Adrenal gland (tissue), 5 donors: ENCODE measurements at regions not wholly inside any gene's neighbourhood (a gene's known extent, or its start where the extent isn't known, plus 50 kb on each side); places are given as distances from the start of the nearest gene placed in this dataset.

Source experiments
- POLR2A ChIP-seq, 2 donors: fragments of 450-650 bp; IDR thresholded peaks; one replicate each; pipeline ENCODE4 v1.6.1; 2017; ENCODE audit warnings: antibody characterized with exemption in 2 of 2, mild to moderate bottlenecking in 2 of 2, moderate library complexity in 1 of 2
- TF ChIP-seq, protein P1 (sequence below), 6 experiments: fragments of 450-650 bp in 4 of 6; fragments of 200-600 bp in 2 of 6; sonication (generic) in 1 of 6; IDR thresholded peaks; 1 replicate in 5 of 6; 2 replicates in 1 of 6; pipeline versions ENCODE4 v1.5.1 to v1.8.0; 2016 to 2021; ENCODE audit warnings: antibody characterized with exemption in 6 of 6, mild to moderate bottlenecking in 2 of 6, moderate library complexity in 1 of 6
- donor health status: DM: no; HTN: no; CAD: no.

DNA sequence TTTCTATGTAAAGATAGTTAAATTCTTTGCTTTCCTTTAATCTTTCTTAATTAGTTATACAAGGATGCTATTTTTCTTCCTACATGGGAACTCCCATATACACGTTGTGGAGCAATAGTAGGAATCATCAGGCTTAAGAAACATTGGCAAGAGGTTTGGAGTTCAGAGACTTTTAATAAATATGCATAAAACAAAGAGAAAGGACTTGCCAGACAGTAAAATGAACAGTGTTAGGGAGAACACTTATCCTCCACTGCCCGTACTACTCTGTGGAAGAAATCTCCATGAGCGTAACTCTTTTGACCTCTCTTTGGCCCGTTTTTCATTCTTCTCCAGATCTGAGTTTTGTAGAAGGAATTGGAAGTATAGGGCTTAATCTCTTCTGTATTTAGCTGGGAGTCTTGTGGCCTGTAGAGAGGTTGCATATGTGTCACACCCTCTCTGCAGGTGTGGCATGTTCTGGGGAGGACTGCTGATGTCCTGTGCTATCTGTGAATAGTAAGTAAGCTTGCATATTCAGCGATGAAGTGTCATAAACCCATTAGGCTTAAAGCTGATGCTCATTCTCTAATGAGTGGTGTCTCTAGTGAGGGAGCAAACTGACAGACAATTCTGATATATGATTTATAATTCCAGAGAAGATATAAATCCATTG lies 455.4 kb upstream of the FAR2 start:
- TF ChIP-seq, protein P1, sequence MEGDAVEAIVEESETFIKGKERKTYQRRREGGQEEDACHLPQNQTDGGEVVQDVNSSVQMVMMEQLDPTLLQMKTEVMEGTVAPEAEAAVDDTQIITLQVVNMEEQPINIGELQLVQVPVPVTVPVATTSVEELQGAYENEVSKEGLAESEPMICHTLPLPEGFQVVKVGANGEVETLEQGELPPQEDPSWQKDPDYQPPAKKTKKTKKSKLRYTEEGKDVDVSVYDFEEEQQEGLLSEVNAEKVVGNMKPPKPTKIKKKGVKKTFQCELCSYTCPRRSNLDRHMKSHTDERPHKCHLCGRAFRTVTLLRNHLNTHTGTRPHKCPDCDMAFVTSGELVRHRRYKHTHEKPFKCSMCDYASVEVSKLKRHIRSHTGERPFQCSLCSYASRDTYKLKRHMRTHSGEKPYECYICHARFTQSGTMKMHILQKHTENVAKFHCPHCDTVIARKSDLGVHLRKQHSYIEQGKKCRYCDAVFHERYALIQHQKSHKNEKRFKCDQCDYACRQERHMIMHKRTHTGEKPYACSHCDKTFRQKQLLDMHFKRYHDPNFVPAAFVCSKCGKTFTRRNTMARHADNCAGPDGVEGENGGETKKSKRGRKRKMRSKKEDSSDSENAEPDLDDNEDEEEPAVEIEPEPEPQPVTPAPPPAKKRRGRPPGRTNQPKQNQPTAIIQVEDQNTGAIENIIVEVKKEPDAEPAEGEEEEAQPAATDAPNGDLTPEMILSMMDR (IDR thresholded peaks at IDR 0.05) = no peak
- TF ChIP-seq POLR2A (IDR thresholded peaks at IDR 0.05) = no peak
